ENCODE measurements at regions not wholly inside any gene's neighbourhood (a gene's known extent, or its start where the extent isn't known, plus 50 kb on each side); places are given as distances from the start of the nearest gene placed in this dataset.

DNA sequence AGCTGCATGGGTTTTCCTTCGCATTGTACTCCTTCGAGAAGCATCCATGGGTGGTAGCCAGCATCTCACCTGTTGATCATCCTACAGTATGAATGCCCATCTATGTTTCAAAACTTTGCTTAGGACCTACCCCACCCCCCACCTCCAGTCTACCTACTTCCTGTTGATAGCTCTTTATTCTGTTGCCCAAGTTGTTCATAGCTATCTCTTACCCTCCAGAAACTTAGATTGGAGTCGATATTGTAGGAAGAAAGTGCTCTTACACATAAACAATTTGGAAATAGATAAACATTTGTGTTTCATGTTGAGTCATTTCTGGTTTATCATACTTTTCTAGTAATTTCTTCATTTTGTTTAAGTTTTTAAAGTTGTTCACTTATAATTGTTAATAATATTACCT, 90.1 kb downstream of the FAS start:
- Histone ChIP-seq H3K18ac (ENCODE audit: insufficient read length, low read depth, low read length) (no peak overlapping the region), H4K5ac (ENCODE audit: insufficient read length, low read depth, low read length) (no peak overlapping the region), H3K56ac (ENCODE audit: insufficient read length, low read depth, low read length) (no peak overlapping the region), H3K27me3 (ENCODE audit: insufficient read depth, low read length) (no peaks in the 10 kb centered on the region), H2BK20ac (ENCODE audit: low read depth, low read length, poor library complexity, severe bottlenecking) (no peak overlapping the region), H3K27ac (ENCODE audit: insufficient read length, low read depth, low read length) (no peak overlapping the region), H3K23me2 (ENCODE audit: insufficient read length, low read depth, low read length, poor library complexity, severe bottlenecking) (no peaks in the 10 kb centered on the region), H3K9ac (ENCODE audit: extremely low read depth, insufficient read length, low read length) (no peak overlapping the region), H2AK5ac (ENCODE audit: insufficient read length, low read length) (no peak overlapping the region), H2BK120ac (ENCODE audit: low read depth, low read length, poor library complexity, severe bottlenecking) (no peak overlapping the region), H4K20me1 (ENCODE audit: control insufficient read depth, insufficient read depth, insufficient read length) (no peaks in the 10 kb centered on the region), H3K4ac (ENCODE audit: low read depth, low read length) (no peak overlapping the region), H4K91ac (ENCODE audit: insufficient read length, low read depth, low read length) (no peak overlapping the region), H3K4me1 (ENCODE audit: insufficient read depth, low read length) (no peaks in the 10 kb centered on the region), H3K79me1 (ENCODE audit: insufficient read depth, low read depth, low read length, poor library complexity, severe bottlenecking) (no peaks in the 10 kb centered on the region), H2BK5ac (ENCODE audit: insufficient read length, low read length) (no peak overlapping the region), H4K8ac (replicated peaks; ENCODE audit: insufficient read length, low read depth, low read length) (no peak overlapping the region), H3K79me2 (ENCODE audit: insufficient read depth, low read length) (no peaks in the 10 kb centered on the region), H2BK15ac (ENCODE audit: low read depth, low read length) (no peak overlapping the region), H3K23ac (ENCODE audit: insufficient read length, low read depth, low read length) (no peak overlapping the region), H3K14ac (ENCODE audit: insufficient read depth, low read length) (no peak overlapping the region), H2BK12ac (ENCODE audit: insufficient read length, low read depth, low read length) (no peak overlapping the region), H3K4me2 (ENCODE audit: insufficient read depth, insufficient read length, low read length) (no peak overlapping the region), H2AFZ (ENCODE audit: low read length) (no peak overlapping the region), H3T11ph (ENCODE audit: low read length) (no peak overlapping the region), H3K9me3 (ENCODE audit: control insufficient read depth, low read depth, low read length) (no peaks in the 10 kb centered on the region)
- Mint-ChIP-seq H3K4me1 (peaks cover 0 to 4% of the 10 kb centered on the region in 2 experiments; a peak in 1 of 4 replicates), H3K36me3 (ENCODE audit: insufficient read depth in 1 of 3, low read depth in 3 of 3) (no peaks in the 10 kb centered on the region), H3K4me3 (no peak overlapping the region), H3K9me3 (no peaks in the 10 kb centered on the region), H3K27ac (no peak overlapping the region), H3K27me3 (ENCODE audit: low read depth) (no peaks in the 10 kb centered on the region)
- TF ChIP-seq, protein P1, sequence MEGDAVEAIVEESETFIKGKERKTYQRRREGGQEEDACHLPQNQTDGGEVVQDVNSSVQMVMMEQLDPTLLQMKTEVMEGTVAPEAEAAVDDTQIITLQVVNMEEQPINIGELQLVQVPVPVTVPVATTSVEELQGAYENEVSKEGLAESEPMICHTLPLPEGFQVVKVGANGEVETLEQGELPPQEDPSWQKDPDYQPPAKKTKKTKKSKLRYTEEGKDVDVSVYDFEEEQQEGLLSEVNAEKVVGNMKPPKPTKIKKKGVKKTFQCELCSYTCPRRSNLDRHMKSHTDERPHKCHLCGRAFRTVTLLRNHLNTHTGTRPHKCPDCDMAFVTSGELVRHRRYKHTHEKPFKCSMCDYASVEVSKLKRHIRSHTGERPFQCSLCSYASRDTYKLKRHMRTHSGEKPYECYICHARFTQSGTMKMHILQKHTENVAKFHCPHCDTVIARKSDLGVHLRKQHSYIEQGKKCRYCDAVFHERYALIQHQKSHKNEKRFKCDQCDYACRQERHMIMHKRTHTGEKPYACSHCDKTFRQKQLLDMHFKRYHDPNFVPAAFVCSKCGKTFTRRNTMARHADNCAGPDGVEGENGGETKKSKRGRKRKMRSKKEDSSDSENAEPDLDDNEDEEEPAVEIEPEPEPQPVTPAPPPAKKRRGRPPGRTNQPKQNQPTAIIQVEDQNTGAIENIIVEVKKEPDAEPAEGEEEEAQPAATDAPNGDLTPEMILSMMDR (conservative IDR thresholded peaks at IDR 0.05), result no peak
- WGBS (ENCODE audit: extremely low coverage, insufficient read length, low lambda C conversion rate), result no CpG with 5 or more reads among the region's 3 CpGs
- DNase-seq, result no peak
